Neuronal stem cell (in vitro differentiated cells): ENCODE measurements at regions not wholly inside any gene's neighbourhood (a gene's known extent, or its start where the extent isn't known, plus 50 kb on each side); places are given as distances from the start of the nearest gene placed in this dataset.
"Not testable (repeated sequence)": the region's sequence is repeated elsewhere in the genome, so short reads cannot be mapped to it uniquely, and the experiment has no call there.

Experiments
- DNase-seq: peaks from one replicate; pipeline ENCODE4 v3.0.0-alpha.2; 2013; ENCODE audit warnings: low spot score
- H2AFZ ChIP-seq: one replicate; pipeline ENCODE4 v1.6.1; 2013; ENCODE audit warnings: mild to moderate bottlenecking, low read length, inconsistent platforms
- H2AK5ac ChIP-seq: 2 replicates; pipeline ENCODE4 v1.6.1; 2013; ENCODE audit warnings: low read depth, mild to moderate bottlenecking, inconsistent platforms, low read length, moderate library complexity, mixed read lengths
- H2BK120ac ChIP-seq: 2 replicates; pipeline ENCODE4 v1.6.1; 2013; ENCODE audit warnings: low read depth, mild to moderate bottlenecking, inconsistent platforms, low read length, moderate library complexity, mixed read lengths
- H2BK12ac ChIP-seq: one replicate; pipeline ENCODE4 v1.6.1; 2013; ENCODE audit warnings: low read length, inconsistent platforms
- H2BK15ac ChIP-seq: 2 replicates; pipeline ENCODE4 v1.6.1; 2013; ENCODE audit warnings: mild to moderate bottlenecking, low read length, inconsistent platforms, mixed read lengths
- H2BK5ac ChIP-seq: one replicate; pipeline ENCODE4 v1.6.1; 2013; ENCODE audit warnings: inconsistent platforms, mild to moderate bottlenecking, low read length, moderate library complexity
- H3K14ac ChIP-seq: one replicate; pipeline ENCODE4 v1.6.1; 2013; ENCODE audit warnings: low read length, inconsistent platforms
- H3K18ac ChIP-seq: 2 replicates; pipeline ENCODE4 v1.6.1; 2013; ENCODE audit warnings: low read length, inconsistent platforms
- H3K23ac ChIP-seq: 2 replicates; pipeline ENCODE4 v1.6.1; 2013; ENCODE audit warnings: low read depth, mild to moderate bottlenecking, mixed read lengths, low read length, inconsistent platforms; ENCODE audit not compliant: poor library complexity
- H3K27ac ChIP-seq: replicated peaks from 3 replicates; pipeline ENCODE4 v1.5.1; 2013; ENCODE audit warnings: low read length, inconsistent platforms
- H3K27me3 ChIP-seq, 3 experiments: 2 replicates each; pipeline ENCODE4 v1.6.1; 2013; ENCODE audit warnings: low read length in 3 of 3, mild to moderate bottlenecking in 2 of 3, inconsistent platforms in 1 of 3, low read depth in 1 of 3, mixed read lengths in 1 of 3, moderate library complexity in 1 of 3; ENCODE audit not compliant: control insufficient read depth in 3 of 3, insufficient read depth in 3 of 3
- H3K36me3 ChIP-seq, 2 donors: replicated peaks in 1 of 2; 2 replicates each; pipeline ENCODE4 v1.6.1; 2013; ENCODE audit warnings: low read length in 2 of 2; ENCODE audit not compliant: control insufficient read depth in 2 of 2, insufficient read depth in 2 of 2
- H3K4ac ChIP-seq: 2 replicates; pipeline ENCODE4 v1.6.1; 2013; ENCODE audit warnings: inconsistent platforms, mild to moderate bottlenecking, low read length, moderate library complexity
- H3K4me1 ChIP-seq, 2 donors: 1 replicate in 1 of 2; 2 replicates in 1 of 2; pipeline ENCODE4 v1.6.1; 2013; ENCODE audit warnings: low read length in 2 of 2, low read depth in 1 of 2; ENCODE audit not compliant: control insufficient read depth in 2 of 2, insufficient read depth in 1 of 2
- H3K4me2 ChIP-seq: one replicate; pipeline ENCODE4 v1.6.1; 2013; ENCODE audit warnings: mild to moderate bottlenecking, low read length, inconsistent platforms; ENCODE audit not compliant: insufficient read depth, poor library complexity, severe bottlenecking
- H3K4me3 ChIP-seq, 2 donors: 2 replicates each; pipeline ENCODE4 v1.5.1; 2013; ENCODE audit warnings: low read length in 2 of 2, mild to moderate bottlenecking in 2 of 2, inconsistent platforms in 1 of 2, moderate library complexity in 1 of 2
- H3K79me1 ChIP-seq: one replicate; pipeline ENCODE4 v1.6.1; 2013; ENCODE audit warnings: low read depth, mild to moderate bottlenecking, inconsistent platforms, low read length, moderate library complexity
- H3K9ac ChIP-seq: one replicate; pipeline ENCODE4 v1.6.1; 2013; ENCODE audit warnings: mild to moderate bottlenecking, low read depth, low read length, inconsistent platforms; ENCODE audit not compliant: poor library complexity
- H3K9me3 ChIP-seq, 2 donors: replicated peaks in 1 of 2; 2 replicates each; pipeline versions ENCODE3 to v1.6.1; 2013; ENCODE audit warnings: low read length in 2 of 2, mild to moderate bottlenecking in 2 of 2, inconsistent platforms in 1 of 2, low read depth in 1 of 2, mixed read lengths in 1 of 2, moderate library complexity in 1 of 2; ENCODE audit not compliant: control insufficient read depth in 2 of 2, insufficient read depth in 1 of 2
- H4K8ac ChIP-seq: one replicate; pipeline ENCODE4 v1.6.1; 2013; ENCODE audit warnings: low read depth, mild to moderate bottlenecking, inconsistent platforms, low read length, moderate library complexity
- H4K91ac ChIP-seq: one replicate; pipeline ENCODE4 v1.6.1; 2013; ENCODE audit warnings: low read length, low read depth, mild to moderate bottlenecking, inconsistent platforms; ENCODE audit not compliant: poor library complexity
- WGBS, 2 donors: extraction: QIAGEN DNeasy Blood & Tissue Kit; methylation state at CpG; one replicate each; pipeline ENCODE4 v1.1.7; 2013; ENCODE audit warnings: missing lambda C conversion rate in 2 of 2, mixed read lengths in 1 of 2; ENCODE audit not compliant: insufficient read length in 2 of 2, insufficient replicate concordance in 1 of 2; ENCODE audit errors: extremely low coverage in 2 of 2; 5-methylcytosine and 5-hydroxymethylcytosine counted together

GRCh38 chr11:94248301-94248700 is 56.1 kb upstream of the IZUMO1R start:
- H2BK12ac ChIP-seq, H3K4ac ChIP-seq, H3K4me3 ChIP-seq, H3K36me3 ChIP-seq, H3K14ac ChIP-seq, DNase-seq, H3K9ac ChIP-seq, H3K27ac ChIP-seq, H2AFZ ChIP-seq, H4K8ac ChIP-seq, H3K23ac ChIP-seq, H2BK120ac ChIP-seq, H3K4me1 ChIP-seq, H2AK5ac ChIP-seq, H2BK15ac ChIP-seq, H2BK5ac ChIP-seq, H3K4me2 ChIP-seq, H3K27me3 ChIP-seq, H3K79me1 ChIP-seq, H4K91ac ChIP-seq, H3K9me3 ChIP-seq, H3K18ac ChIP-seq: not testable (repeated sequence)
- no CpG with 5 or more reads among the region's 6 CpGs for WGBS, 2 donors

DNA sequence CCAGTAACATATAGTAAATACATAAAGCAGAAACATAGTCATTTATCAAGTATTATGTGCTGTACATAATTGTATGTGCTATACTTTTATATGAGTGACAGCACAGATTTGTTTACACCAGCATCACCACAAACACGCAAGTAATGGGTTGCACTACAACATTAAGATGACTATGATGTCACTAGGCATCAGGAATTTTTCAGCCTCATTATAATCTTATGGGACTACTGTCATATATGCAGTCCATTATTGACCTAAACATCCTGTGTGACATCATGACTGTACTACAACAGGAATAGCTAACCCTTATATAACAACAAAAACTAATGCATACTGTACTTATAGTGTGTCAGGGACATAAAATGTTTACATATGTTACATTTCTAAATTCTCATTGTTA is 50.2 kb upstream of the IZUMO1R start:
- no peaks in the 10 kb centered on the region for H3K9me3 ChIP-seq

More for the DNA sequence above, 50.2 kb upstream of the IZUMO1R start:
- no peak overlapping the region for H3K27ac ChIP-seq
- no peak overlapping the region for H2BK15ac ChIP-seq
- no peak overlapping the region for H3K18ac ChIP-seq
- no peak overlapping the region for H3K23ac ChIP-seq
- no peak overlapping the region for H3K4me3 ChIP-seq
- WGBS, 2 donors: no CpG with 5 or more reads among the region's 1 CpG
- H3K14ac ChIP-seq: no peak overlapping the region
- no peak overlapping the region for H2BK120ac ChIP-seq
- H2AFZ ChIP-seq: no peak overlapping the region
- H2BK5ac ChIP-seq: no peak overlapping the region
- H3K4me1 ChIP-seq: no peaks in the 10 kb centered on the region
- no peak overlapping the region for H4K8ac ChIP-seq
- no peaks in the 10 kb centered on the region for H3K79me1 ChIP-seq
- H2AK5ac ChIP-seq: no peak overlapping the region
- H2BK12ac ChIP-seq: no peak overlapping the region
- no peak overlapping the region for H3K9ac ChIP-seq
- DNase-seq: no peak
- no peak overlapping the region for H3K4me2 ChIP-seq
- no peaks in the 10 kb centered on the region for H3K27me3 ChIP-seq
- H4K91ac ChIP-seq: no peak overlapping the region
- H3K36me3 ChIP-seq: no peaks in the 10 kb centered on the region
- no peak overlapping the region for H3K4ac ChIP-seq
